HL-60 (cell line): ENCODE measurements at regions not wholly inside any gene's neighbourhood (a gene's known extent, or its start where the extent isn't known, plus 50 kb on each side); places are given as distances from the start of the nearest gene placed in this dataset.

Experiments
- DNase-seq, 2 experiments: peaks; one replicate each; pipeline ENCODE4 v3.0.0-alpha.2; 2010 to 2020; ENCODE audit warnings: low read depth in 1 of 2, low spot score in 1 of 2
- H3K27ac ChIP-seq: fragments of 250-450 bp; sonication (Bioruptor Pico); replicated peaks from 2 replicates; pipeline ENCODE4 v1.5.1; 2020; ENCODE audit warnings: mild to moderate bottlenecking, moderate library complexity
- H3K27me3 ChIP-seq: fragments of 250-450 bp; sonication (Bioruptor Pico); 2 replicates; pipeline ENCODE4 v1.5.1; 2021; ENCODE audit warnings: mild to moderate bottlenecking, moderate library complexity; ENCODE audit not compliant: insufficient read depth, poor library complexity, severe bottlenecking
- H3K4me3 ChIP-seq: replicated peaks from 2 replicates; pipeline ENCODE4 v1.5.1; 2011; ENCODE audit warnings: mild to moderate bottlenecking, control low read depth, low read length; ENCODE audit not compliant: insufficient read depth
- GABPA ChIP-seq: IDR thresholded peaks from 2 replicates; pipeline ENCODE4 v1.6.1; 2012; ENCODE audit warnings: low read depth
- POLR2AphosphoS5 ChIP-seq: IDR thresholded peaks from 2 replicates; pipeline ENCODE4 v1.6.1; 2012; ENCODE audit warnings: low read depth
- SPI1 ChIP-seq: IDR thresholded peaks from 2 replicates; pipeline ENCODE4 v1.6.1; 2012; ENCODE audit warnings: low read depth, mild to moderate bottlenecking, borderline replicate concordance
- TF ChIP-seq, protein P1 (sequence below): IDR thresholded peaks from 2 replicates; pipeline ENCODE4 v1.6.1; 2012; ENCODE audit warnings: low read depth; ENCODE audit not compliant: insufficient replicate concordance
- TF ChIP-seq, protein P2 (sequence below): IDR thresholded peaks from one replicate; pipeline ENCODE4 v1.5.1; 2011; ENCODE audit warnings: low read length, control low read depth, inconsistent platforms; ENCODE audit not compliant: insufficient read depth

DNA sequence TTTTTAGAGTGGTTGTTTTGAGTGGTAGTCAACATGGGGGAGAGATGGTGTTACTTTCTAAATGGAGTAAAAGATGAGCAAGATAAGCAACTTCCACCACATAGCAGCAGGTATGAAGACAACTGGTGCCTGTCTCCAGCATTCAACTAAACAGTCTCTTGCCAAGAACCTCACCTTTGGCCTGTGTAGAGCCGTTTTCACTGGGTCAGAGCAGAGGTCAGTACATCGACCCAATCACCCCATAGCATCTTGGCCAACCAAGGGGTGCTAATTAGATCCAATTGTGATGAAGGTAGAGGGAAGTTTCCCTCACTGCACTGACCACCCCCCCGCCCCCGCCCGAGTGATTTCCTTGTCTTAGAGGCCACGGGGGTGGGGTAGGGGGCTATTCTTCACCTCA is 188.2 kb downstream of the BLID start:
- H3K27ac ChIP-seq, result no peak overlapping the region
- H3K27me3 ChIP-seq, result peaks cover 9% of the 10 kb centered on the region
- no peak overlapping the region for H3K4me3 ChIP-seq
- TF ChIP-seq, protein P1, sequence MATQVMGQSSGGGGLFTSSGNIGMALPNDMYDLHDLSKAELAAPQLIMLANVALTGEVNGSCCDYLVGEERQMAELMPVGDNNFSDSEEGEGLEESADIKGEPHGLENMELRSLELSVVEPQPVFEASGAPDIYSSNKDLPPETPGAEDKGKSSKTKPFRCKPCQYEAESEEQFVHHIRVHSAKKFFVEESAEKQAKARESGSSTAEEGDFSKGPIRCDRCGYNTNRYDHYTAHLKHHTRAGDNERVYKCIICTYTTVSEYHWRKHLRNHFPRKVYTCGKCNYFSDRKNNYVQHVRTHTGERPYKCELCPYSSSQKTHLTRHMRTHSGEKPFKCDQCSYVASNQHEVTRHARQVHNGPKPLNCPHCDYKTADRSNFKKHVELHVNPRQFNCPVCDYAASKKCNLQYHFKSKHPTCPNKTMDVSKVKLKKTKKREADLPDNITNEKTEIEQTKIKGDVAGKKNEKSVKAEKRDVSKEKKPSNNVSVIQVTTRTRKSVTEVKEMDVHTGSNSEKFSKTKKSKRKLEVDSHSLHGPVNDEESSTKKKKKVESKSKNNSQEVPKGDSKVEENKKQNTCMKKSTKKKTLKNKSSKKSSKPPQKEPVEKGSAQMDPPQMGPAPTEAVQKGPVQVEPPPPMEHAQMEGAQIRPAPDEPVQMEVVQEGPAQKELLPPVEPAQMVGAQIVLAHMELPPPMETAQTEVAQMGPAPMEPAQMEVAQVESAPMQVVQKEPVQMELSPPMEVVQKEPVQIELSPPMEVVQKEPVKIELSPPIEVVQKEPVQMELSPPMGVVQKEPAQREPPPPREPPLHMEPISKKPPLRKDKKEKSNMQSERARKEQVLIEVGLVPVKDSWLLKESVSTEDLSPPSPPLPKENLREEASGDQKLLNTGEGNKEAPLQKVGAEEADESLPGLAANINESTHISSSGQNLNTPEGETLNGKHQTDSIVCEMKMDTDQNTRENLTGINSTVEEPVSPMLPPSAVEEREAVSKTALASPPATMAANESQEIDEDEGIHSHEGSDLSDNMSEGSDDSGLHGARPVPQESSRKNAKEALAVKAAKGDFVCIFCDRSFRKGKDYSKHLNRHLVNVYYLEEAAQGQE, result no peak
- no peak for TF ChIP-seq POLR2AphosphoS5
- no peak for DNase-seq

DNA sequence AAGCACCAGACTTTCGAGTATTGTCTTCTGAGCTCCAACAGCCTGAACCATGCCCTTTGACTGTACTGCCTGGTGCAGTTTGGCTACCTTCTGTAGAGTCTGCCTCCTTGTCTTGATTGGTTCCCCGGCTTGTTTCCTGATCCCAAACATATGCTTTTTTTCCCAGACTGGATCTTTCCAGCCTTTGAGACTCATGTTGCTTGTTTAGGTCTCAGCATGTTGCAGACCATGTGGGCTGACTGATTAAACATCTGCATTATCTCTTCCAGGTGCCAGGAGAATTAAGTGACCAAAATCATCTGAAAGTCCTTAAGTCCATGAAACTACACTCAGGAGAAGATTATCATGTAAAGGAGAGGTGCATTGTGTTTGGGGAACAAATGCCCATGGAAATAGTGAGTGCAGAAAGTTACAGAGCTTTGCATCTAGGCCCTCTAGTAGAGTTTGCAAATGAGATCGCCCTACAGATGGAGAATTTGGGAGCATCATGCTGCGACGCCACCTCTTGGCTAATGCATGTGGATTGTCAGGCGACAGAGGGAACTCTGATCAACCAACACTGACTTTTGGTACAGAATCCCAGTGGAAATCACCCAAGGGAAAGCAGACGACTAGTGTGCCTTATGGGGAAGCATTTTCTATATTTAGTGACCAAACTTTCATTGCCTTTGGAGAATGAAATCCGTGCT is 188.8 kb downstream of the BLID start:
- DNase-seq, result no peak
- no peak overlapping the region for H3K27ac ChIP-seq
- H3K4me3 ChIP-seq, result no peak overlapping the region
- TF ChIP-seq, protein P2, sequence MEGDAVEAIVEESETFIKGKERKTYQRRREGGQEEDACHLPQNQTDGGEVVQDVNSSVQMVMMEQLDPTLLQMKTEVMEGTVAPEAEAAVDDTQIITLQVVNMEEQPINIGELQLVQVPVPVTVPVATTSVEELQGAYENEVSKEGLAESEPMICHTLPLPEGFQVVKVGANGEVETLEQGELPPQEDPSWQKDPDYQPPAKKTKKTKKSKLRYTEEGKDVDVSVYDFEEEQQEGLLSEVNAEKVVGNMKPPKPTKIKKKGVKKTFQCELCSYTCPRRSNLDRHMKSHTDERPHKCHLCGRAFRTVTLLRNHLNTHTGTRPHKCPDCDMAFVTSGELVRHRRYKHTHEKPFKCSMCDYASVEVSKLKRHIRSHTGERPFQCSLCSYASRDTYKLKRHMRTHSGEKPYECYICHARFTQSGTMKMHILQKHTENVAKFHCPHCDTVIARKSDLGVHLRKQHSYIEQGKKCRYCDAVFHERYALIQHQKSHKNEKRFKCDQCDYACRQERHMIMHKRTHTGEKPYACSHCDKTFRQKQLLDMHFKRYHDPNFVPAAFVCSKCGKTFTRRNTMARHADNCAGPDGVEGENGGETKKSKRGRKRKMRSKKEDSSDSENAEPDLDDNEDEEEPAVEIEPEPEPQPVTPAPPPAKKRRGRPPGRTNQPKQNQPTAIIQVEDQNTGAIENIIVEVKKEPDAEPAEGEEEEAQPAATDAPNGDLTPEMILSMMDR, result no peak
- TF ChIP-seq GABPA (no peak), POLR2AphosphoS5 (no peak), SPI1 (no peak)
- TF ChIP-seq, protein P1, result no peak
- peaks cover 9% of the 10 kb centered on the region for H3K27me3 ChIP-seq

DNA sequence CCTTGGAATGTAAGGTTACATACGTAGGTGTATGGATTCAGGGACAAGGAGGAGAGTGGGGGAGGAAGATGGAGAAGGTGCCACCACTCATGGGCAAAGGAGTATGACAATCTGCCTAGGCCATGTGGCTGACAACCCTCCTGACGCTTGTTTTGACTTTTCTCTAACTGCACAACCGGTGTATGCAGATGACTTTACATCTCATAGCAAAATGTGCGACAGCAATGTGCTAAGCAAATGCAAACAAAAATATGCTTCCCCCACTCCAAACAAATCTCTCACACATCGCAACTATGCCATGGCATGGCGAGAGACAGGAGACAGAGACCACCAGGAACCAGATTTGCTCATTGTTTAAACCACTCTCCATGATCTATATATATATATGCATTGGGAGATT is 191.8 kb downstream of the BLID start:
- no peak for DNase-seq
- TF ChIP-seq POLR2AphosphoS5, result no peak
- TF ChIP-seq, protein P1, result no peak
- TF ChIP-seq, protein P2, result no peak
- no peak for TF ChIP-seq SPI1
- TF ChIP-seq GABPA, result no peak
- Histone ChIP-seq H3K4me3 (no peak overlapping the region), H3K27me3 (peaks cover 2% of the 10 kb centered on the region), H3K27ac (no peak overlapping the region)

DNA sequence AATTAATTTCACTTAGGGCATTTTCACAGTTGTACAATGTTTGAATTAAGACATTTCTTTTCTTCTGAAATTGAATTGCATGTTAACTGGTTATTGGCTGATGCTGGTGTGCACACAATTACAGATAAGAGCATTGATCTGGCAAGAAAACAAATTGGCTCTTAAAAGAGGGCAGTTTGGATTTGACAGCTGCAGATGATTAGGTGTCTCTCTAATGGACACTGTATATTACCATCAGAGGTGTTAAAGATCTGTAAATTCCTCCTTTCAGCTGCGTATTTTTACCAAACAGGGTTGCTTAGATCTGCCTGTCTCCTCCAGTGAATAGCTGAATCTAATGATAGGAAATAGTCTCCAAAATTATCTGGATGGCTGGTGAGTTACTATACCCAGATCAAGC is 198.5 kb downstream of the BLID start:
- TF ChIP-seq POLR2AphosphoS5, result no peak
- no peak for TF ChIP-seq GABPA
- TF ChIP-seq SPI1, result no peak
- TF ChIP-seq, protein P1, result no peak
- TF ChIP-seq, protein P2, result no peak
- Histone ChIP-seq H3K27me3 (no peaks in the 10 kb centered on the region), H3K27ac (no peak overlapping the region), H3K4me3 (no peak overlapping the region)
- DNase-seq, result no peak
